NCI-H345 treated with DMSO at 0.1 percent for 48 hours (cell line): ENCODE measurements at regions not wholly inside any gene's neighbourhood (a gene's known extent, or its start where the extent isn't known, plus 50 kb on each side); places are given as distances from the start of the nearest gene placed in this dataset.
A peak's percentile ranks its signal among the peaks of the same experiment; 100 is the strongest.

Experiments used
- DNase-seq: peaks from one replicate; lab custom pipeline; 2025; ENCODE audit not compliant: unreplicated experiment; lab: John Stamatoyannopoulos, UW

DNA sequence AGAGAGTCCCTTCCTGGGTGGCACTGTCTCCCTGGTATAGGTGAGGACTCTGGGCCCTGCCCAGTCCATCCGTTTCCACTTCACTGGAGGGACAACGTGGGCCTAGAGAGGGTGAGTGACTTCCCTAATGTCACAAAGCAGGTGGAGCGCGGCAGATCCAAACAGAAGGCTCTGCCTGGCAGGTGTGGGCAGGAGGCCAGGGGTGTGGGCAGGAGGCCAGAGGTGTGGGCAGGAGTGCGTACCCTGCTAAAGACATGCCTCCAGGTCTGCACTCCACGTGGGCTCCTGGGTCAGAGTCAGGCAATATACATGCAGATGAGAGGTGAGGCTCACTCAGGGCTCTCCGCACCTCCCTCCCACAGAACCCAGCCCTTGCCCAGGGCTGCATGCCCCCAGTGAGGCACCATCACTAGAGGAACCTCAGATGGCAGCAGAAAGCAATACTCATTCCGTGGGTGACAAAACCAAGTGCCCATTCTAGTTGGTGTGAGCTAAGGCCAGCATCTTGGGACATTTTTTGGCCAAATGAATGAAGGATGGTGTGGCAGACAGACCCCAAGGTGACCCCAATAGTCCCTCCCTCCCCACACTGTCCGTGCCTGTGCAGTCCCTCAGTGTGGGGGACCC lies 271.6 kb upstream of the RTL1 start:
- DNase-seq: peak; percentile 68

DNA sequence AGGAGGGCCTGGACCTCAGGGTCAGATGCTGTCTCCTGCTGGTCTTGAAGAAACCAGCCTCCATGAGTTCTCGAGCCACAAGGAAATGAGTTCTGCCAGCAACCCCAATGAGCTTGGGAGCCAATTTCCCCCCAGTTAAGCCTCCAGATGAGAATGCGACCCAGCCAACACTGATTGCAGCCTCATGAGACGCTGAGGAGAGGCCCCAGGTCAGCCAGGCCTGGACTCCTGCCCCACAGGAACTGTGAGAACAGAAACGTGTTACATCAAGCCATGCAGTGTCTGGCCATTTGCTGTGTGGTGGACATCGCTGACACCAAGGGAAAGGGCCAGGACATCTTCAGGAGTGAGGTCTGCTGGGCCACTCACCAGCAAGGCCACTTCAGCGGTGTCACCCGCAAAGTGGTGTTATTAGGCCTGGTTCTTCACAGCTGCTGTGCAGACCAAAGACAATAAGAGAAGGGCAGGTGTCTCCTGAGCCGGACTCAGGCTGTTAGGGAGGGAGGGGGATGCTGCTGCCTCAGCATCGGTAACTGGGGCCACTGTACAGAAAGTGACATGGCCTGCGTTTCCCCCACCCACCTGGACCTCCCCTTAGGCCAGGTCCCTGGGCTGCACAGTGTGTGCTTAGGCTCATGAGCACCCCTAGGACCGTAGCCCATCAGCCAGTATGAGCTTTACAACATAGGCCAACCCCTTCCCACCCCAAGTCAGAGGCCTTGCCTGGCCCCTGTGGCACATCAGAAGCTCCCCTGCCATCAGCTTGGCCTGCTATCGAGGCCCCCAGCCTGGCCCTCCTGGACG lies 272.4 kb upstream of the RTL1 start:
- DNase-seq: no peak

DNA sequence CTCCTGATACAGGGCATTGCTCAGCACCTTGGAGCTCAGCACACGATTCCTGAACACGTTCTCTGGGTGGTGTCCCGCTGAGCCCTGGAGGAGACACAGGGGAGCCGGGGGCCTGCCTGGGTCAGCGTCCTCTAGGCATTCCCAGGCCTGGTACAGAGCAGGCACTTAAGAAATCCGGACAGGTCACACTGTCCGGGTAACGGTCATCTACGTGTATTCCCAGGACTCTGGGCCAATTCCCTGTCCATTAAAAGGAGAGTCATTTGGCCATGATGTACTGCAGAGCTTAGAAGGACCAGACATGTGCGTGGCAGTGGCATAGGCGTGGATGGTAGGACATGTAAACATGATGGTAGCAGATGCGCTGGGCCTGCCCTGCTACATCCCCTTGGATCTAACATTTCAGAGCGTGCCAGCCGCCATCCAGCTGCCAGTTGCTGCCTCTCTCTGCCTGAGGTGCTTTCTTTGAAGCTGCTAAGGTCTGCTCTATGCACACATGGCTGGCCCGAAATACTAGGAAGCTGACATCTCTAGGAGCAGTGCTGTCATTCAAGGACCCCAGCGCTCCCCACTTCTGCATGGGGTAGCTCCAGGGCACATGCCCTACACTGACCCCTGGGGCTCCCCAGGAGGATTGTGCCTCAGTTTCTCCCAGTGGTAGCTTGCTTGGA lies 273.1 kb upstream of the RTL1 start:
- no peak for DNase-seq

DNA sequence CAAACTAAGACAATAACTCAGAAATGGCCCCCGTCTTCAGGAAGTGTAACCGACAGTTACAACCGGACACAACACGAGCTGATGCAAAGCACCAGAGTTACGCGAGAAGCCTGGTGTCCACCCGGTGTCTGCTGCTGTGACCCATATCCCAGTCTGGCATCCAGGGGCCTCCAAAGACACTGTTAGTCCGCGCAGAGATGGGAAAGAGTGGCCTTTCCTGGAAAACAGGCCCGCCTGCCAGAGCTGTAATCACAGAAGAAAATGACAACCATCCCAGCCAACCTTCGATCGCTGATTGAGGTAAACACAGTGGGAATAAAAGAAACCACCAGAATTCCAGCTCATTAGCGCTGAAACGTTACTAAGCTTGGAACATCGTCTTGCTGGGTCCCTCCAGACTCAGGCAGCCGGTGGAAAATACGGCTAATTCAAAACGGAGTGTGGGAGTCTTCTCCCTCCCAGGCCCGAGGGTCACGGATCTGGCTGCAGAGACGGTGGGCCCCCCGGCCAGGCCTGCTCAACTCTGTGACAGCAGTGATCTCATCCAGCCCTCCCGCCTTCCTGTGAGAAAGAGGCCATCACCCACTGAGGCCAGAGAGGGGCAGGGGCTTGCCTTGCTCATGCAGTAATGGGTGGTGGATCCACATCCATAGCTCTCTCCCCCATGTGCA lies 273.9 kb upstream of the RTL1 start:
- no peak for DNase-seq

DNA sequence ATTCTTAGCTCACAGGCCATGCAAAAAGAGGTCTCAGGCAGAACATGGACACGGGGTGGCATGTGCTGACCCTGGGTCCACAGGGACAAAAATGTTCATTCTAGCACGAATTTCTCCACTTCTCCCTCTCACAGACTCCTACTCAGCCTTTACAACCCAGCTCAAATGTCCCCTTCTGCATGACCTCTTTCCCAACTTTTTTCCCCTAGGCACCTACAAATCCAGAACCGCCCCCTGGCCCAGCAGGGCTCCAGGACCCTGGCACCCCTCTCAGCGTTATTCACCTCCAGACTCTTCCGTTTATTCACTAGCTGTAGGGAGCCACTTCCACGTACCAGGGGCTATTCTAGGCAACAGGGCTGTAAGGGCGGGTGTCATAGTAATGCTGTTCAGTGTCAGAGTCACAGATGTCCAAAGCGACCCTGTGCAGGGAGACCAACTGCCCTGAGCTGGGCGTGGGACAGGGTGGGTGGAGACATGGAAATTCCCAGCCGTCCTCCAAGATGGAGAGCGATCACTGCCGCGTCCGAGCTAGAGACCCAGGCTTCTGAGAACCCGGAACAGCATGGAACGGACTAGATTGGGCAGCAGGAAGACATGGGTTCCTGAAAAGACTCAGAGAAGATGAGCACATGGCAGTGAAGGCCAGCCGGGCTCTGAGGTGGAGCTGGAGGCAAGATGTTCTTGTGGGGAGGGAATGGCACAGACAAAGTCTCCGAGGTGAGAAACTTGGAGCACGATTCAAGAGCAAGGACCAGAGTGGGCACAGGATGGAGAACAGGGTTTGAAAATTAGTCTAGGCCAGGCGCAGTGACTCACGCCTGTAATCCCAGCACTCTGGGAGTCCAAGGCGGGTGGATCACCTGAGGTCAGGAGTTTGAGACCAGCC lies 274.9 kb upstream of the RTL1 start:
- no peak for DNase-seq

DNA sequence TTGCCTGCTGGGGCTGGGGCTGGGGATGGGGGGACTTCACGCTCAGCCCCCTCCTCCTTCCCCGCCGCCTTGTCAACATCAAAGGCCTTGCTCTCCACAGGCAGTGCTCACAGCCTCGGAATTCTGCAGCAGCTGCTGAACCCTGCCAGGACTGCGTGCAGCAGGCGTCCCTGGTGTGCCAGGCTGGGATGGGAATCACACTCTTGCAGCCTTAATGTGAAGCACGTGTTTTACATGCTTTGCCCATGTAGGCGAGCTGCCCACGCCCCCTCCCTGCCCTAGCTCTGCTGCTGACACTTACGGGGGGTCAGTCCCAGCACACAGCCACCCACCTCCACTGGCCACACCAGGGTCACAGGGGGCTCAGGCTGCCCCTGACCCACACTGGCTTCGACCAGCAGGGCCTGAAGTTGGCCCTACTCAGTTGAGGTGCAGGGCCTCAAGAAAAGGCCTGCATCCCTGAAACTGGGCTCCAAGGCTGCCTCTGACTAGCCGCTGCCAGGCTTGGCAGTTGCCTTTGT lies 276.2 kb upstream of the RTL1 start:
- DNase-seq: no peak

DNA sequence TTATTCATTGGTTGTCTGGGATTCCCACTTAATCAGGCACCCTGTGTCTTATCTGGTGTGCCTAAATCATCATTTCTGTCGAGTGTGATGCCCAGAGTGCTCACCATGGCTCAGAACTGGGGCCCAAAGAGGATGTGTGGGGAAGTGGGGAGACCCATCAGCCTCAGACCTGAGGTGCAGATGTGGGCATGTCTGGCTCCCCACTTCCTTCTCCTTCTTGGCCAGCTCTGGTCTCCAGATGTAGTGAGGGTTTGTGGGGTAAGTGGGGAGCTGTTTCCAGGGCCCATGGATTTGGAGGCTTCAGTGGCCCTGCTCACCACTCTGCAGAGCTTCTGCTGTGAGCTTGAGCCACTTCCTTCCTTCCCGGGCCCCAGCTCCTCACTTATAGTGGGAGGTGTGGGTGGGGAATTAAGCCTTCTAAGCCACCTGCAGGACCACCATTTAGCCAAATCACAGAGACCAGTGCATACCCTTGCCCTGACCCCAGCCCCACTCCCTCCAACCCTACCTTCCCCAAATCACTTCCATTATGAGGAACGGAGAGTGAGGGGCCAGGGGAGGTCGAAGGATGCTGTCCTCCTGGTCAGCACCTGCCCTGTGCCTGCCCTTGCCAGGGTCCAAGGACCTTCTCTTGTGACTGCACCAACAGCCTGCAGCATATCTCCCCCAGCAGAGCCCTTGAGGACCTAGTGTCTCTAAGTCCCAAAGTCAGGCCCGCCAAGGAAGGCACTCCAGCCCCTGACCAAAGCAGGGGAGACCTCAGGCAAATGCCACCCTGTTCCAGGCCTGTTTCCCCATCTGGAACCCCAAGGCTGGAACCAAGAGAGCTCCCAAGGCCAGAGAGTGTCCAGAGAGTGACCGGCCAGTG lies 278.2 kb upstream of the RTL1 start:
- no peak for DNase-seq

DNA sequence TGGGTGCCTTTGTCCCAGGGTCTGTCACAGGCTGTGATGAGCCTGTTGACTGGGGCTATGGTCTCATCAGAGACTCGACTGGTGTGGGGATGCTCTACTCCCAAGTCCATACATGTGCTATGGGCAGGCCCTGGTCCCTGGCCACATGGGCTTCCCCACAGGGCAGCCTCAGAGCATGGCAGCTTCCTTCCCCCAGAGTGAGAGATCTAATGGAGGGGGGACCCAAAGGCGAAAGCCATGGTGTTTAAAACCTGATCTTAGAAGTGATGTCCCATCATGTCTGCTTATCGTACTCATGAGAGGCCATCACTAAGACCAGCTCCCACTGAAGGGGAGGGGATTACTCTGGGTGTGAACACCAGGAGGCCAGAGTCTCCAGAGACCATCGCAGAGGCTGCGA lies 279.0 kb upstream of the RTL1 start:
- DNase-seq: no peak

DNA sequence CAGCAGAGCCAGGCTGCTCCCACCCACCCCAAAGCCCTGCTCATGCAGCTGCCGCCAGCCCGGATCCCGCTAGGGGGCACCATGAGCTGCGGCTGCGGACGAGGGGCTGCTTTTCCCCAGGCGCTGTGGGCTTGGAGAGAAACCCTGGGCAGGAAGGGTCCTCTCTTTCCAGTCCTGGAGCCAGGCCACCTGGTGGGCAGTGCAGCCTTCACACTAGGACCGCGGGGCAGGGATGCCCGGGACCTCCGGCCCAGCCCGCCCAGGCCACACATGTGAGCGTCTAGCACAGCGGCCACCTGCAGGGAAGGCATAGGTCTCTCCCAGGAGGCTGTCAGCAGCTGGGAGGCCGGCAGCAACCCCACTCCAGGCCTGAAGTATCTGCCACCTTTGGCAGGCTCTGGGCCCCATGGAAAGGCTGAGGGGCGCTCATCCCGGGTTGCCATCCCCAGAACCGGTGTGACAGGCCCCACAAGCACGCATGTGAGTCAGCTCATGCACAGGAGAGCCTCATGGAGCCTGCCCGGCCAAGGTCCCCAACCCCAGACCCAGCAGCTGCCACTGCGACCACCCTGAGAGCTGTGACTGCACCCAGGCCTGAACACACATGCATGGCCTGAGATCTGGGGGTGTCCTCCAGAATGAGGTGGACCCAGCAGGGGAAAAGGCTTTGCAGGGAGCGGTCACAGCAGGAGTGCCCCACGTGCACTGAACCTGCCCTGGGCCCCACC lies 280.0 kb upstream of the RTL1 start:
- DNase-seq: no peak

DNA sequence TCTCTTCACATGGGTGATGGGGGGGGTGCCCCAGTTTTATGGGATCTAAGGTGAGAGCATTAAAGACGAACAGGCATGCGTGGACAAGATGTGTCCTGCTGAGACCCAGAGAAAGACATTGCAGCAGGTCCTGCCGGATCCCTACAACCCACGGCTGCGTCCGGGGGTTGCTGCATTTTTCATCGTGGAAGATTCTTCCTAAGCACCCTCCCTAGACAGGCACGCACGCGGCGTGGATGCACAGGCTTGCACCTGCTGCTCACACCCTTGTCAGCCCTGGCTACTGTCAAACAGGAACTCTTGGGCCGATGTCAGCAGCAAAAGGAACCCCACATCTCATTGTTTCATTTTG lies 280.6 kb upstream of the RTL1 start:
- DNase-seq: no peak

DNA sequence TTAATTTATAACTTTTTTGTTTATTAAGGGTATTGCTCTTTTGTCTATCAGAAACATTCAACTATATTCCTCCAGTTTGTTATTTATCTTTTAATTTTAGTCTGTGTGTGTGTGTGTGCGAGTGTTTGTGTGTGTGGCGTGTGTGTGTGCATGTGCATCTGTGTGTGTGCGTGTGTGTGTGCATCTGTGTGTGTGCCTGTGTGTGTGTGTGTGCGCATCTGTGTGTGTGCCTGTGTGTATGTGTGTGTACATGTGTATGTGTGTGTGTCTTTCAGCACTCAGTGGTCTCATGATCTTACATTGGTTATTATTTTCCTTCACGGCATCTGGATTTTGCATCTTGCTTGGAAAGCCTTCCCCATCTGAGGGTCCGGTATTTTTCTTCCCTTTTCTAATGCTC lies 281.1 kb upstream of the RTL1 start:
- DNase-seq: no peak

DNA sequence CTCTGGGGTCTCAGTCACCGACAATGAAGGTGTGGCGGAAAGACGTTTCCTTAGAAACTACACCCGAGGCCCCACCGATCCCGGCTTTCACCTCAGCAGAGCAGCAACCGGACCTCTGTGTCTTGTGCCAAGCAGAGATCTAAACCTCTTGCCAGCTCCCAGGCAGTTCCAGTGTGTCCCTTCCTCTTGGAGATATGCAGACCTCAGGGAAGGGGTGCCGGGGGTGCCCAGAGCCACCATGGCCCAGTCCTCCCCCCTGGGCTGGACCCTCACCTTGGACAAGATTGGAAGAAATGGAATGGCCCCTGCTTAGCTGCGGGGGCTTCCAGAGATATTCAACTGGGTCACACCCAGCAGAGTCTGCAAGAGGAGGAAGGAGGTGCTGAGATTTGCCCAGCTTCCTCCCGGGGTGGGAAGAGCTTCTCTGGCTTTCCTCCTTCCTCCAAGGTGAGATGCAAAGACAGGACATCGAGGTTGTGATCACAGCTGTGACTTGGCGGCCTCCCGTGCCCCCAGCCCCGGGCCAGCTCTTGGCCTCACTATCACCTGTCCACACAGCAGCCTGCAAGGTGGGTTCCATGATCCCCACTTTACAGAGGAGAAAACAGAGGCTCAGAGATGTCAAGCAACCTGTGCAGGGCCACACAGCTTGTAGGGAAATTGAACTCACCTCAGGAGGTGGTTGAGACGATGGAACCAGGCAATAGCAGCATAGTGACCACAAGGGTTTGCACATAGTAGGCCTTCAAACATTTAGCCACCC lies 281.7 kb upstream of the RTL1 start:
- no peak for DNase-seq

DNA sequence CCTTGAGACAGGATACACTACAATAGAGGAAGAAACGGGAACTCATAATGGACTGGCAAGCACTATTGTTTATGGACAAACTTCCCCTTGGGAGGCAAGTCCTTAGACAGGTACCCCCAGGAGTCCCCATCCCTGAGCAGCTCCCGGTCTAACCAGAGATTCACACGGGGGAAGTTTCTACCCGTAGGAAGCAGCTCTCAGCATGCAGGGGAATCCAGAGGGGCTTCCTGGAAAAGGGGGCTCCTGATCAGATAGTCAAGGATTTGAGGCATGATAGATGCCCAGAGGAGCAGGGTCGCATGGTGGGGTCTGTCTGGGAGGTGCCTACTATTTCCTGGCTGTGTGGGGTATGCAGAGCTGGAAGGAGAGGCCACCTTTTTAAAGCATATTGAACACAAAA lies 282.4 kb upstream of the RTL1 start:
- no peak for DNase-seq

DNA sequence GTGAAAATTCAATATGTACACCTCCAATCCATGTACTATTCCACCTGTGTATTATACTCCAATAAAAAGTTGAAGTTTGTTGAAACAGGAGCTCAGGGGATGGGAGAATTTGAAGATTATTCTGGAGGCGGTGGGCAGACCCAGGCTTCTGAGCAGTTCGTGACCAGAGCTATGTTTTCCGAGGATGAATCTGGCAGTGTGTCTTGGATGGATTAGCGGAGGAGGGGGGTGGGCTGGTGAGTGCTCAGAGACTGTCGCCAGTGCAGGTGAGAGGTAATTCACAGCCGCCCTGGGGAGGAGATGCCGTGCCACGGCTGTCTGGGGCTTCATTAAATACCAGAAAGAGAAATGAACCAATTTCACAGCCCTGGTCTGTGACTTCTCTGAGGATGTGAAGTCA lies 283.0 kb upstream of the RTL1 start:
- no peak for DNase-seq

DNA sequence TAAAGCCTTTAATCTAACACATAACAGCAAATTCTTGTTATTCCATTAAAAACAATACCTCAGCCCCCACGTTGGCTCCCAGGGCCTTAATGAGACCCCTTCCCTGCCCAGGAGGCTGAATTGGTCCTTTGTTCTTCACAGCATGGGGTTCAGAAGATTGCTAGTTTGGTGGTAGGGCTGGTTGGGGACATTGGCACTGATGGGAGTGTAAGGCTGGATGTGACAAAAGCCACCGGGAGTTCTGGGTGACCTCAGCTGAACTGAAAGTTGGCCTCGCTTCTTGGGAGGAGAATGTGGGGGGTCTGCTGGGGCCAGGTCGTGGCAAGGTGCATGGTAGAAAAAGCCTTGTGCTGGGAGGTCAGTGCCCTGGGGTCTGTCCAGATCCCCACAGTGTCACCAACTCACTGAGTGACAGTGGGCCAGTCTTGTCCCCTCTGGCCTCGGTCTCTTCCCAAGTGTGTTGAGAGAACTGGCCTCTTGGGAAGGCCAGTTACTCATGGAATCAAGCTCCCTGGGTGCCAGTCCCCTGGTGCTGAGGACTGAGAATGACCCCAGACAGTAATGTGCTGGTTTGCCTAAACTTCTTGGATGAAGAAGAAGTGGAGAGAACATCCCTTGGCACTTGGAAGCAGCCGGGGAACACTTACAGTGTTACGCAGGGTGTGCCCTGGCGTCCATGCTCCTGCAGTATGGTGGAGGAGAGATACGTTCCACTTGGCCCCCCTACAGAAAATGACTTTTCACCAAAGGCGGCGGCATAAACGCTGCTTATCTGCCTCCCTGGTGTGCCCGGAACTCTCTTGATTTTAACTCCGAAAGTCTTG lies 283.7 kb upstream of the RTL1 start:
- DNase-seq: no peak

DNA sequence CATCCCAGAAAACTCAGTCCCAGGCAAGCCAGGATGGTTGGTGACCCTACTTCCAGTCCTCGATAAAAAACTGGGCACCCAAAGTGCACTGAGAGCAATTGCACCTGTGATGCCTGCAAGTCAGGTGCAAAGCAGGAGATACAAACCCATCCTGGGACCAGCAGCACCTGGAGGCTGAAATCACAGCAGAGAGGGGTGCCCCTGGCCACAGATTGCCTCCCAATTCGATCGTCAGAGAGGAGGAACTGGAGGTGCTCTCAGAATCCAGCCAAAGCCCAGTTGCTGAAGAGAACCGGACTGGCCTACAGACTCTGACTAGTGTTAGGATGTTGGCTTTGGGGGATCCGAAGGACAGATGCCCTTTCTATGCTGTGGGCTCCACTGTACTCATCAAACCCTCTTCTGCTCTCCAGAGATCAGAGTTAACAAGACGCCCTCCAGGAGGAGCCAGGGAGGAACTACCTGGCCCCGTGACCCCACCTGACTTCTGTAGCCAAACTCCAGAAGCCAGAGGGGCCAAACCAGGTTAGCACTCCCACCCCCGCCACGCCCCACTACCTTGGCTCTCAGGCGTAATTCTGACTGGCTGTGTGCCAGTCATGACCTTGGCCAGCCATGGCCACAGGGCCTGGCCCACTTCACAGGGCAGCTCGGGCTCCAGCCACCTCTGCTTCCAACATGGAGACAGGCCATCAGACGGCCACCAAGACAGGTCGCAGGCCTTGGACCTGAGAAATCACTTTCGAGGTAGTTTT lies 284.5 kb upstream of the RTL1 start:
- no peak for DNase-seq

DNA sequence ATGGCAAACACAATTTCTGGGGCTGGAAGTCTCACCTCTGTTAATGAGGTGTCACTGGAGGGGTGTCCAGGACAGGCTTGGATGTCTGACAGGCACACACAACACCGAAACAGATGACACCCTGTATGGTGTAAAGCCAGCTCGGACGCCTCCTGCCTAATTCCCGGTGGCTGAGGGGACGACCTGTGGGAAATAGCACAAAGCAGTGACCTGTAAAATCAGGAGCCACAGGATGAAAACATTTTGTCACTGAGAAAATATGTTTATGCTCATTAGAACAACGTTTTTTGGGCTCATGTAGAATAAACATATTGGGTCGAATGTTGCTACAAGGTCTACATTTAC lies 285.0 kb upstream of the RTL1 start:
- DNase-seq: no peak
